Left hindlimb (tissue), 1 donor: ENCODE measurements at regions not wholly inside any gene's neighbourhood (a gene's known extent, or its start where the extent isn't known, plus 50 kb on each side); places are given as distances from the start of the nearest gene placed in this dataset.

ENCODE experiments used
- DNase-seq: peaks from one replicate; pipeline ENCODE4 v3.0.0-alpha.2; 2018

GRCh38 chr11:105226766-105227165, 87.2 kb upstream of the CARD18 start:
- no peak for DNase-seq

GRCh38 chr11:105226091-105226490, 86.5 kb upstream of the CARD18 start:
- no peak for DNase-seq

GRCh38 chr11:105224482-105225253, 85.1 kb upstream of the CARD18 start:
- DNase-seq: peak; percentile 25

GRCh38 chr11:105220121-105220520, 80.6 kb upstream of the CARD18 start:
- DNase-seq: no peak

- DNase-seq: no peak
Observed at GRCh38 chr11:105219670-105220069, 80.1 kb upstream of the CARD18 start.

DNA sequence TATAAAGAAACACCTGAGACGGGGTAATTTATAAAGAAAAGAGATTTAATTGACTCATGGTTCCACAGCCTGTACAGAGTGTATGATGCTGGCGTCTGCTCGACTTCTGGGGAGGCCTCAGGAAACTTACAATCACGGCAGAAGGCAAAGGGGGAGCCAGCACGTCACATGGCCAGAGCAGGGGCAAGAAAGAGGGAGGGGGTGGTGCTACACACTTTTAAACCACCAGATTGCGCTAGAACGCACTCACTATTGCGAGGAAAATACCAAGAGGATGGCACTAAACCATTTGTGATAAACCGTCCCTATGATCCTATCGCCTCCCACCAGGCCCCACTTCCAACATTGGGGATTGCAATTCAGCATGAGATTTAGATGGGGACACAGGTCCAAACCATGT, 79.7 kb upstream of the CARD18 start:
- no peak for DNase-seq

GRCh38 chr11:105215528-105215927, 76.0 kb upstream of the CARD18 start:
- no peak for DNase-seq

DNA sequence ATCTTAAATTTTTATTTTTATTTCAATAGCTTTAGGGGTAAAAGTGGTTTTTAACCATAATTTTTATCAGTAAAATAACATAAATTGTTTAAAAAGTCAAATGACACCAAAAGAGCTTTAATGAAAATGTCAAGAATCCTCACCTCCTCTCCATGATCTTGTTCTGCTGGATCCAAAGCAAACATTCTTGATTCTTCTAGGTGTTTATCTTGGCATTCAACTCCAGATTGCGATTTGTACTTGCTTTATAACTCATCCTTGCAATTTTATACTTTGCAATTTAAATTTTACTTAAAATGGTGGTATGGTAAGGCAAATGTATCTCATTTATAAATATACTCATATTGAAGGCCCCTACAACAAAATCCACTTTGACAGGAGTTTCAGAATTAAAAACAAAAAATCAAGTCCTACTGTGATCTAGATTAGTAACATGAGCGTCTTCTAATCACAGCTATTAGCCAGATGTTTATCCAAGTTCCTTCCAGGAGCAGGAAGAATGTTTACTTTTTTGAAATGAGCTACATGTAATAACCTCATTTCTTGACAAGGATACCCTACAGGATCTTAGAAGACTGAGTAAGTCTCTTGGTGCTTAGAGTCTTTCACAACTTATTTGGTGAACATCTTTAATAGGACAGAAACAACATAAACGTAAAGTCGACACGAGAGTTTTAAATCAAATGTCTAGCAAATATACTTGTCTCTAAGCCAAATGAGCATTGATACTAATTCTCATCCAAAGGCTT, 72.4 kb upstream of the CARD18 start:
- DNase-seq: no peak

DNA sequence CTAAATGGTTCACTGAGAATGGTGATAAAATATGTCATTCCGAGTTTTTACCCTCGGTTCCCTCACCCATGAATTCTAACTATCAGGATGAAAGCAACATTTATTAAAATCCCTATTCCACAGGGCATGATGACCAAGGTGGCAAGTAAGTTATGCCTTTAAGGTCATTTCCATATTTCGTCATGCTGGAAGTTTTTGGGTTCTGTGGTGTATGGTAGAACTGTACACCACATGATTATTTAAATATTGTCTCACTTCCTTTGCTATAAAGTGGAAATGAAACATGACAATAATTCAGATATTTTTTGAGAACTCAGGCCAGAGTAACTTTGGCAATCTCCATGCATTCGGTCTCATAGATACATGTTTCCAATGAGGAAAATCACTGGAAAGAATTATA, 68.5 kb upstream of the CARD18 start:
- no peak for DNase-seq

GRCh38 chr11:105206633-105207032, 67.1 kb upstream of the CARD18 start:
- no peak for DNase-seq

- no peak for DNase-seq
Observed at GRCh38 chr11:105204636-105205035, 65.1 kb upstream of the CARD18 start.

DNA sequence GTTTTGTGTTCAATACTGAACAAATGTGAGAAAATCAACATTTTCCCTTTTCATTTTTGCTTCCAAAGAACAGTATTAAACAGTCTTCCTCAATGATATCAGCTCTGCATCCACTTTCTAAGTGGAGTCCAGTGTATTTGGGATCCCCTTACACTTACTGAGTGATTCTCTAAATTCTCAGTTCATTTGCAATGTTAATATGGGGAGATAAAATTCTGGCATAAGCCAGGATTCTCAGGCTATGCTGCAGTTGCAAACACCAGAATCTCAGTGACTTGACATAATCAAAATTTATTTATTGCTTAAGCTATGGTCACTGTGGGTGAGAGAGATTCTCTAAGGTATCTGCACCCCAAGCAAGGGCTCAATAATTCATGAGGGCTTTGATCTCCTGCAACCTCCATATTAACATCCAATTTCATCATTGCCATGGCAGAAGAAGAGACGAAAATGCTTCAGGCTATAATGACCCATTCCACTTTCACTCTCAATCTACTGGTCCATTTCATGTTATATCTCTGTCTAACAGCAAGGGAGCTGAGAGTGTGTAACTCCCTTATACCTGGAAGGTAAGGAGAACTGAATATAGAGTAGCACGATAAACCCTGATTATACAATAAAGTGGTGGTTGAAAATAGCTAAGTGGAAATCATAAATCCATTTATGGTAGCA, 64.1 kb upstream of the CARD18 start:
- no peak for DNase-seq

GRCh38 chr11:105202844-105203548, 63.4 kb upstream of the CARD18 start:
- DNase-seq: no peak

GRCh38 chr11:105202422-105202821, 62.9 kb upstream of the CARD18 start:
- DNase-seq: no peak

GRCh38 chr11:105201166-105201565, 61.6 kb upstream of the CARD18 start:
- no peak for DNase-seq

- no peak for DNase-seq
Observed at GRCh38 chr11:105197071-105197815, 57.7 kb upstream of the CARD18 start.

- DNase-seq: no peak
Observed at GRCh38 chr11:105193260-105193659, 53.7 kb upstream of the CARD18 start.

GRCh38 chr11:105192115-105192514, 52.5 kb upstream of the CARD18 start:
- DNase-seq: no peak

GRCh38 chr11:105189581-105189980, 50.0 kb upstream of the CARD18 start:
- no peak for DNase-seq
